ENCODE measurements at regions not wholly inside any gene's neighbourhood (a gene's known extent, or its start where the extent isn't known, plus 50 kb on each side); places are given as distances from the start of the nearest gene placed in this dataset.

- Histone ChIP-seq H3K9me3 (no peaks in the 10 kb centered on the region), H3K79me2 (ENCODE audit: insufficient read depth) (no peaks in the 10 kb centered on the region), H3K4me1 (ENCODE audit: control insufficient read depth in 1 of 2, insufficient read depth in 2 of 2, low read depth in 1 of 2, low read length in 1 of 2) (no peaks in the 10 kb centered on the region), H3K36me3 (replicated peaks in 1 of 2; ENCODE audit: control insufficient read depth in 1 of 2, insufficient read depth in 2 of 2, low read length in 1 of 2) (no peaks in the 10 kb centered on the region), H3K27me3 (ENCODE audit: insufficient read depth) (no peaks in the 10 kb centered on the region), H3K4me2 (no peak overlapping the region), H3F3A (replicated peaks; ENCODE audit: insufficient read depth) (no peaks in the 10 kb centered on the region), H2AFZ (ENCODE audit: low read depth) (no peak overlapping the region), H3K4me3 (ENCODE audit: low read depth in 2 of 2, low read length in 1 of 2) (no peak overlapping the region), H3K27ac (ENCODE audit: low read depth in 2 of 2, low read length in 1 of 2) (no peak overlapping the region), H3K9me2 (no peaks in the 10 kb centered on the region), H3K9ac (no peak overlapping the region), H4K20me1 (ENCODE audit: insufficient read depth) (no peaks in the 10 kb centered on the region)
- CTCF ChIA-PET = interaction anchor here (1.2 kb wide), 1 partner anchor 511 kb away, joined by 3 read pairs; the partner anchor contains the start of gene PDE5A
- DNase-seq = no peak
- TF ChIP-seq MAX (IDR thresholded peaks at IDR 0.05; ENCODE audit: low read depth) (no peak), TAF1 (IDR thresholded peaks at IDR 0.05; ENCODE audit: borderline replicate concordance, low read depth, low read length) (no peak), RFX5 (IDR thresholded peaks at IDR 0.05; ENCODE audit: low read length) (no peak), ELF1 (IDR thresholded peaks at IDR 0.05) (no peak), RCOR1 (IDR thresholded peaks at IDR 0.05; ENCODE audit: low read length) (no peak), SIN3A (IDR thresholded peaks at IDR 0.05; ENCODE audit: borderline replicate concordance, low read depth, low read length) (no peak), NFIC (IDR thresholded peaks at IDR 0.05; ENCODE audit: borderline replicate concordance) (no peak), USF1 (IDR thresholded peaks at IDR 0.05; ENCODE audit: borderline replicate concordance, low read depth) (no peak), ZBTB33 (IDR thresholded peaks at IDR 0.05; ENCODE audit: borderline replicate concordance, low read depth) (no peak), PBX3 (IDR thresholded peaks at IDR 0.05) (no peak), GABPA (IDR thresholded peaks at IDR 0.05; ENCODE audit: low read depth) (no peak), CHD2 (IDR thresholded peaks at IDR 0.05; ENCODE audit: low read length, partially characterized antibody) (no peak), MXI1 (IDR thresholded peaks at IDR 0.05; ENCODE audit: low read depth, low read length) (no peak)
- POLR2A ChIA-PET = no interaction called here
Observed at GRCh38 chr4:120139392-120139791, 72.7 kb upstream of the MAD2L1 start.

GRCh38 chr4:120132935-120133334 is 66.3 kb upstream of the MAD2L1 start:
- H3K27me3 ChIP-seq (ENCODE audit: insufficient read depth) = no peaks in the 10 kb centered on the region
- no peaks in the 10 kb centered on the region for H3K79me2 ChIP-seq (ENCODE audit: insufficient read depth)
- H4K20me1 ChIP-seq (ENCODE audit: insufficient read depth) = no peaks in the 10 kb centered on the region
- TF ChIP-seq FOXJ3 (CRISPR knock-in tag; IDR thresholded peaks at IDR 0.05) = no peak
- TF ChIP-seq MEF2A (IDR thresholded peaks at IDR 0.05; ENCODE audit: borderline replicate concordance, low read depth) = no peak
- TF ChIP-seq POLR2AphosphoS5 (IDR thresholded peaks at IDR 0.05; ENCODE audit: low read depth, low read length) = no peak
- ChIA-PET POLR2A (no interaction called here), CTCF (no interaction called here)
- DNase-seq = no peak
- no peaks in the 10 kb centered on the region for H3K36me3 ChIP-seq (replicated peaks in 1 of 2; ENCODE audit: control insufficient read depth in 1 of 2, insufficient read depth in 2 of 2, low read length in 1 of 2)
- H3K9ac ChIP-seq = no peak overlapping the region
- no peaks in the 10 kb centered on the region for H3K9me2 ChIP-seq
- no peak overlapping the region for H3K4me2 ChIP-seq
- H3K9me3 ChIP-seq = no peaks in the 10 kb centered on the region
- H3K4me1 ChIP-seq (ENCODE audit: control insufficient read depth in 1 of 2, insufficient read depth in 2 of 2, low read depth in 1 of 2, low read length in 1 of 2) = no peaks in the 10 kb centered on the region
- 19% methylated on average over 2 of the region's 2 CpGs for WGBS (ENCODE audit: low lambda C conversion rate)
- H3K27ac ChIP-seq (ENCODE audit: low read depth in 2 of 2, low read length in 1 of 2) = no peak overlapping the region
- H3F3A ChIP-seq (replicated peaks; ENCODE audit: insufficient read depth) = no peaks in the 10 kb centered on the region
- H2AFZ ChIP-seq (ENCODE audit: low read depth) = no peak overlapping the region
- no peak overlapping the region for H3K4me3 ChIP-seq (ENCODE audit: low read depth in 2 of 2, low read length in 1 of 2)
